GM18870 (cell line): ENCODE measurements at regions not wholly inside any gene's neighbourhood (a gene's known extent, or its start where the extent isn't known, plus 50 kb on each side); places are given as distances from the start of the nearest gene placed in this dataset.
"Not testable (repeated sequence)": the region's sequence is repeated elsewhere in the genome, so short reads cannot be mapped to it uniquely, and the experiment has no call there.

ENCODE experiments used
- ATAC-seq: cut with Tn5 transposase; IDR thresholded peaks from one replicate; pipeline ENCODE4 v1.9.1; 2021; ENCODE audit warnings: moderate library complexity; ENCODE audit not compliant: unreplicated experiment

GRCh38 chr1:4460651-4461050, 193.8 kb upstream of the AJAP1 start:
- ATAC-seq = no peak

- ATAC-seq = no peak
Measured at GRCh38 chr1:4461726-4462290, 192.6 kb upstream of the AJAP1 start.

- ATAC-seq = no peak
Measured at GRCh38 chr1:4462831-4463484, 191.5 kb upstream of the AJAP1 start.

- ATAC-seq = no peak
Measured at GRCh38 chr1:4463631-4464030, 190.8 kb upstream of the AJAP1 start.

GRCh38 chr1:4464478-4464877, 189.9 kb upstream of the AJAP1 start:
- no peak for ATAC-seq

- ATAC-seq = no peak
Measured at GRCh38 chr1:4467241-4467640, 187.2 kb upstream of the AJAP1 start.

GRCh38 chr1:4468386-4468785, 186.0 kb upstream of the AJAP1 start:
- no peak for ATAC-seq

- no peak for ATAC-seq
Measured at GRCh38 chr1:4468804-4469514, 185.4 kb upstream of the AJAP1 start.

GRCh38 chr1:4476394-4476793, 178.0 kb upstream of the AJAP1 start:
- no peak for ATAC-seq

GRCh38 chr1:4481451-4481850, 173.0 kb upstream of the AJAP1 start:
- no peak for ATAC-seq

GRCh38 chr1:4482526-4482925, 171.9 kb upstream of the AJAP1 start:
- ATAC-seq = no peak

GRCh38 chr1:4483021-4483625, 171.3 kb upstream of the AJAP1 start:
- ATAC-seq = no peak

- ATAC-seq = no peak
Measured at GRCh38 chr1:4485398-4485797, 169.0 kb upstream of the AJAP1 start.

- ATAC-seq = no peak
Measured at GRCh38 chr1:4485878-4486277, 168.5 kb upstream of the AJAP1 start.

- no peak for ATAC-seq
Measured at GRCh38 chr1:4486408-4487120, 167.8 kb upstream of the AJAP1 start.

- ATAC-seq = no peak
Measured at GRCh38 chr1:4488018-4488417, 166.4 kb upstream of the AJAP1 start.

GRCh38 chr1:4489486-4489885, 164.9 kb upstream of the AJAP1 start:
- ATAC-seq = no peak

- ATAC-seq = not testable (repeated sequence)
Measured at GRCh38 chr1:4489992-4490391, 164.4 kb upstream of the AJAP1 start.

- no peak for ATAC-seq
Measured at GRCh38 chr1:4494027-4494426, 160.4 kb upstream of the AJAP1 start.

GRCh38 chr1:4494558-4494957, 159.9 kb upstream of the AJAP1 start:
- no peak for ATAC-seq

GRCh38 chr1:4495809-4496208, 158.6 kb upstream of the AJAP1 start:
- no peak for ATAC-seq
